ENCODE measurements at regions not wholly inside any gene's neighbourhood (a gene's known extent, or its start where the extent isn't known, plus 50 kb on each side); places are given as distances from the start of the nearest gene placed in this dataset.
A peak's percentile ranks its signal among the peaks of the same experiment; 100 is the strongest.

DNA sequence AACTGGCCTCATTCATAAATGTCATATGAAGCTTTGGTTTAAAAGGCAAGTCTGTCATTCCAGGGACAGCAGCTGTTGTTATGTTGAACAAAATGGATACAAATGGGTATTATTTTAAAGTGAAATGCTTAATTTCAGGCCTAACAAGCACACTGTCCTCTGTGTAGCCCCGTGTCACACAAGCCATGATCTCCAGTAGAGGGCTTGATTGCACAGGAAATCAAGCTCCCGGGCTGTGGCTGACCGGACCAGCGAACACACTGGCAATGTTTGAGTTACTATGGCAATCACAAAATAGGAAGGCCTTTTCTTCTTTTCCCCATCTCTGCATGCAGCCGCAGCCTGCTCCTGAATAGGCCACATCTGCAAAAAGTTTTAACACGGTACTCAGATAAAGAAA is 64.0 kb upstream of the GSX1 start:
- no peak for TF ChIP-seq JUNB (IDR thresholded peaks at IDR 0.05; ENCODE audit: unreplicated experiment)
- TF ChIP-seq, protein P1, sequence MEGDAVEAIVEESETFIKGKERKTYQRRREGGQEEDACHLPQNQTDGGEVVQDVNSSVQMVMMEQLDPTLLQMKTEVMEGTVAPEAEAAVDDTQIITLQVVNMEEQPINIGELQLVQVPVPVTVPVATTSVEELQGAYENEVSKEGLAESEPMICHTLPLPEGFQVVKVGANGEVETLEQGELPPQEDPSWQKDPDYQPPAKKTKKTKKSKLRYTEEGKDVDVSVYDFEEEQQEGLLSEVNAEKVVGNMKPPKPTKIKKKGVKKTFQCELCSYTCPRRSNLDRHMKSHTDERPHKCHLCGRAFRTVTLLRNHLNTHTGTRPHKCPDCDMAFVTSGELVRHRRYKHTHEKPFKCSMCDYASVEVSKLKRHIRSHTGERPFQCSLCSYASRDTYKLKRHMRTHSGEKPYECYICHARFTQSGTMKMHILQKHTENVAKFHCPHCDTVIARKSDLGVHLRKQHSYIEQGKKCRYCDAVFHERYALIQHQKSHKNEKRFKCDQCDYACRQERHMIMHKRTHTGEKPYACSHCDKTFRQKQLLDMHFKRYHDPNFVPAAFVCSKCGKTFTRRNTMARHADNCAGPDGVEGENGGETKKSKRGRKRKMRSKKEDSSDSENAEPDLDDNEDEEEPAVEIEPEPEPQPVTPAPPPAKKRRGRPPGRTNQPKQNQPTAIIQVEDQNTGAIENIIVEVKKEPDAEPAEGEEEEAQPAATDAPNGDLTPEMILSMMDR (conservative IDR thresholded peaks at IDR 0.05; ENCODE audit: low read depth in 2 of 2): peak; percentile 21 to 49; a peak in 3 of 4 replicates
- Histone ChIP-seq H2AFZ (no peak overlapping the region), H3K9me2 (ENCODE audit: insufficient read depth) (no peaks in the 10 kb centered on the region), H3K4me3 (no peak overlapping the region), H3K4me1 (ENCODE audit: insufficient read depth) (no peaks in the 10 kb centered on the region; the same call in 1 of the 2 replicates), H3K79me2 (replicated peaks; ENCODE audit: insufficient read depth) (no peaks in the 10 kb centered on the region), H3K27me3 (ENCODE audit: insufficient read depth) (no peaks in the 10 kb centered on the region), H3K36me3 (ENCODE audit: insufficient read depth) (no peaks in the 10 kb centered on the region), H4K20me1 (replicated peaks; ENCODE audit: insufficient read depth) (no peaks in the 10 kb centered on the region), H3K4me2 (no peak overlapping the region), H3K27ac (ENCODE audit: low read depth) (no peak overlapping the region), H3F3A (replicated peaks; ENCODE audit: low read depth) (no peaks in the 10 kb centered on the region)
- ATAC-seq (peak; percentile 94), DNase-seq (ENCODE audit: low spot score) (peak; percentile 56)
- Mint-ChIP-seq H3K9me3 (no peaks in the 10 kb centered on the region), H3K27ac (no peak overlapping the region), H3K4me1 (peaks cover 14% of the 10 kb centered on the region), H3K36me3 (ENCODE audit: low read depth) (no peaks in the 10 kb centered on the region), H3K27me3 (ENCODE audit: insufficient read depth, low read depth, poor library complexity) (peaks cover 2% of the 10 kb centered on the region), H3K4me3 (no peak overlapping the region)

DNA sequence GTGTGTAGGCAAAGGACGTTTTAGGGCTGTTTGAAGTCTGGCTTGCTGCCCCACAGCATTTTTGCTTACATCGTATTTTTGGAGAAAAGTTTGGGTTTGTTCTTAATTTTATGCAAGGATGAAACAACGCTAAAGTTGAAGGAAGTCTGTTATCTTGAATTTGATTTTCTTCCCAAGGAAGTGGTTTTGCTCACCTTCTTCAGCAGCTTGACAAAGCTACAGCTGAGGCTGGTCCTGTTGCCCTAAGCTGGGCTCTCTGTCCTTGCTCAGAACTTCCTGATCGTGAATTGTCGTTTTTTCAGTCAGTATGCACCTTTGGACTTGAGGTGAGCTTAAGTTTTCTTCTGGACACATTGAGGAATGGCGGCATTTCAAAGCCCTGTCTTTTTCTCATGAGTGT is 62.1 kb upstream of the GSX1 start:
- no peaks in the 10 kb centered on the region for H3K9me2 ChIP-seq (ENCODE audit: insufficient read depth)
- H3K27ac Mint-ChIP-seq: no peak overlapping the region
- no peaks in the 10 kb centered on the region for H3K27me3 ChIP-seq (ENCODE audit: insufficient read depth)
- H3K4me1 ChIP-seq (ENCODE audit: insufficient read depth): no peaks in the 10 kb centered on the region; the same call in 1 of the 2 replicates
- H3K27ac ChIP-seq (ENCODE audit: low read depth): no peak overlapping the region
- no peaks in the 10 kb centered on the region for H3K36me3 Mint-ChIP-seq (ENCODE audit: low read depth)
- H3K4me3 Mint-ChIP-seq: no peak overlapping the region
- peak overlapping the region; percentile 52; the same call in 1 of the 2 replicates for H2AFZ ChIP-seq
- peaks cover 4% of the 10 kb centered on the region for H3K27me3 Mint-ChIP-seq (ENCODE audit: insufficient read depth, low read depth, poor library complexity)
- H3K4me2 ChIP-seq: no peak overlapping the region
- H3F3A ChIP-seq (replicated peaks; ENCODE audit: low read depth): no peaks in the 10 kb centered on the region
- ATAC-seq (no peak), DNase-seq (ENCODE audit: low spot score) (no peak)
- peaks cover 14% of the 10 kb centered on the region for H3K4me1 Mint-ChIP-seq
- 0 out of 3 replicates have a peak, but pooled peaks cover 2% of the 10 kb centered on the region for H3K9me3 Mint-ChIP-seq
- no peaks in the 10 kb centered on the region for H4K20me1 ChIP-seq (replicated peaks; ENCODE audit: insufficient read depth)
- H3K36me3 ChIP-seq (ENCODE audit: insufficient read depth): no peaks in the 10 kb centered on the region
- no peak overlapping the region for H3K4me3 ChIP-seq
- no peaks in the 10 kb centered on the region for H3K79me2 ChIP-seq (replicated peaks; ENCODE audit: insufficient read depth)
- TF ChIP-seq ZNF114 (CRISPR knock-in tag; IDR thresholded peaks at IDR 0.05) (no peak), EZH2 (IDR thresholded peaks at IDR 0.05; ENCODE audit: low read depth, unreplicated experiment) (no peak), POLR2AphosphoS5 (IDR thresholded peaks at IDR 0.05; ENCODE audit: low read depth) (no peak), ZNF331 (CRISPR knock-in tag; IDR thresholded peaks at IDR 0.05; ENCODE audit: low read depth) (no peak), STAT1 (IDR thresholded peaks at IDR 0.05; ENCODE audit: unreplicated experiment) (no peak), CREB1 (CRISPR knock-in tag; IDR thresholded peaks at IDR 0.05; ENCODE audit: low read depth) (no peak), NANOG (IDR thresholded peaks at IDR 0.05; ENCODE audit: borderline replicate concordance) (no peak), EZH2phosphoT487 (IDR thresholded peaks at IDR 0.05; ENCODE audit: unreplicated experiment) (no peak)
- TF ChIP-seq, protein P2, sequence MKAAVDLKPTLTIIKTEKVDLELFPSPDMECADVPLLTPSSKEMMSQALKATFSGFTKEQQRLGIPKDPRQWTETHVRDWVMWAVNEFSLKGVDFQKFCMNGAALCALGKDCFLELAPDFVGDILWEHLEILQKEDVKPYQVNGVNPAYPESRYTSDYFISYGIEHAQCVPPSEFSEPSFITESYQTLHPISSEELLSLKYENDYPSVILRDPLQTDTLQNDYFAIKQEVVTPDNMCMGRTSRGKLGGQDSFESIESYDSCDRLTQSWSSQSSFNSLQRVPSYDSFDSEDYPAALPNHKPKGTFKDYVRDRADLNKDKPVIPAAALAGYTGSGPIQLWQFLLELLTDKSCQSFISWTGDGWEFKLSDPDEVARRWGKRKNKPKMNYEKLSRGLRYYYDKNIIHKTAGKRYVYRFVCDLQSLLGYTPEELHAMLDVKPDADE (IDR thresholded peaks at IDR 0.05): no peak
- TF ChIP-seq, protein P1 (conservative IDR thresholded peaks at IDR 0.05; ENCODE audit: low read depth in 2 of 2): no peak
